HG03108 (cell line): ENCODE measurements at regions not wholly inside any gene's neighbourhood (a gene's known extent, or its start where the extent isn't known, plus 50 kb on each side); places are given as distances from the start of the nearest gene placed in this dataset.

ENCODE experiments used
- ATAC-seq: cut with Tn5 transposase; IDR thresholded peaks from one replicate; pipeline ENCODE4 v1.9.1; 2021; ENCODE audit warnings: moderate library complexity; ENCODE audit not compliant: unreplicated experiment

- no peak for ATAC-seq
Observed at GRCh38 chr9:95627802-95628201, 111.0 kb upstream of the PTCH1 start.

- ATAC-seq = no peak
Observed at GRCh38 chr9:95626885-95627558, 110.3 kb upstream of the PTCH1 start.

GRCh38 chr9:95626341-95626740, 109.6 kb upstream of the PTCH1 start:
- no peak for ATAC-seq

GRCh38 chr9:95623640-95624039, 106.9 kb upstream of the PTCH1 start:
- ATAC-seq = no peak

- ATAC-seq = no peak
Observed at GRCh38 chr9:95620722-95621121, 104.0 kb upstream of the PTCH1 start.

GRCh38 chr9:95620314-95620713, 103.5 kb upstream of the PTCH1 start:
- ATAC-seq = no peak

GRCh38 chr9:95615246-95615645, 98.5 kb upstream of the PTCH1 start:
- no peak for ATAC-seq

- ATAC-seq = no peak
Observed at GRCh38 chr9:95613670-95614069, 96.9 kb upstream of the PTCH1 start.

- ATAC-seq = no peak
Observed at GRCh38 chr9:95611354-95611753, 94.6 kb upstream of the PTCH1 start.

- no peak for ATAC-seq
Observed at GRCh38 chr9:95610006-95610785, 93.4 kb upstream of the PTCH1 start.

- no peak for ATAC-seq
Observed at GRCh38 chr9:95609426-95609825, 92.7 kb upstream of the PTCH1 start.

- ATAC-seq = no peak
Observed at GRCh38 chr9:95608341-95608740, 91.6 kb upstream of the PTCH1 start.

- ATAC-seq = no peak
Observed at GRCh38 chr9:95607507-95607906, 90.7 kb upstream of the PTCH1 start.

- ATAC-seq = no peak
Observed at GRCh38 chr9:95606489-95607350, 89.9 kb upstream of the PTCH1 start.

- no peak for ATAC-seq
Observed at GRCh38 chr9:95605816-95606488, 89.2 kb upstream of the PTCH1 start.

GRCh38 chr9:95605101-95605500, 88.3 kb upstream of the PTCH1 start:
- ATAC-seq = no peak

GRCh38 chr9:95598236-95598635, 81.5 kb upstream of the PTCH1 start:
- no peak for ATAC-seq

GRCh38 chr9:95595721-95596295, 79.0 kb upstream of the PTCH1 start:
- ATAC-seq = no peak

GRCh38 chr9:95592931-95593330, 76.2 kb upstream of the PTCH1 start:
- ATAC-seq = no peak

GRCh38 chr9:95588724-95589588, 72.2 kb upstream of the PTCH1 start:
- ATAC-seq = no peak
